ENCODE measurements at regions not wholly inside any gene's neighbourhood (a gene's known extent, or its start where the extent isn't known, plus 50 kb on each side); places are given as distances from the start of the nearest gene placed in this dataset.

- no peak overlapping the region for H3K4me3 ChIP-seq (replicated peaks; ENCODE audit: insufficient read depth, low read length)
- H3K27ac ChIP-seq (replicated peaks), result no peak overlapping the region
- no peak for DNase-seq (ENCODE audit: low read depth in 1 of 2, low spot score in 1 of 2)
- no peak for TF ChIP-seq CTCF (IDR thresholded peaks at IDR 0.05; ENCODE audit: insufficient read depth, low read length)
- TF ChIP-seq REST (IDR thresholded peaks at IDR 0.05; ENCODE audit: insufficient replicate concordance, low read depth), result no peak
- TF ChIP-seq POLR2AphosphoS5 (IDR thresholded peaks at IDR 0.05; ENCODE audit: low read depth), result no peak
- TF ChIP-seq SPI1 (IDR thresholded peaks at IDR 0.05; ENCODE audit: borderline replicate concordance, low read depth), result no peak
- no peak for TF ChIP-seq GABPA (IDR thresholded peaks at IDR 0.05; ENCODE audit: low read depth)
- no peaks in the 10 kb centered on the region for H3K27me3 ChIP-seq (ENCODE audit: insufficient read depth, poor library complexity, severe bottlenecking)
These were observed 709.8 kb upstream of the FANCL start for GRCh38 chr2:58950795-58951462.

- no peak for TF ChIP-seq GABPA (IDR thresholded peaks at IDR 0.05; ENCODE audit: low read depth)
- no peak for TF ChIP-seq REST (IDR thresholded peaks at IDR 0.05; ENCODE audit: insufficient replicate concordance, low read depth)
- no peak for TF ChIP-seq SPI1 (IDR thresholded peaks at IDR 0.05; ENCODE audit: borderline replicate concordance, low read depth)
- no peak for TF ChIP-seq POLR2AphosphoS5 (IDR thresholded peaks at IDR 0.05; ENCODE audit: low read depth)
- no peak for TF ChIP-seq CTCF (IDR thresholded peaks at IDR 0.05; ENCODE audit: insufficient read depth, low read length)
- Histone ChIP-seq H3K4me3 (replicated peaks; ENCODE audit: insufficient read depth, low read length) (no peak overlapping the region), H3K27me3 (ENCODE audit: insufficient read depth, poor library complexity, severe bottlenecking) (no peaks in the 10 kb centered on the region), H3K27ac (replicated peaks) (no peak overlapping the region)
- no peak for DNase-seq (ENCODE audit: low read depth in 1 of 2, low spot score in 1 of 2)
These were observed 698.3 kb upstream of the FANCL start for GRCh38 chr2:58939388-58939787.

GRCh38 chr2:58938988-58939387 is 697.9 kb upstream of the FANCL start:
- Histone ChIP-seq H3K4me3 (replicated peaks; ENCODE audit: insufficient read depth, low read length) (no peak overlapping the region), H3K27me3 (ENCODE audit: insufficient read depth, poor library complexity, severe bottlenecking) (no peaks in the 10 kb centered on the region), H3K27ac (replicated peaks) (no peak overlapping the region)
- no peak for DNase-seq (ENCODE audit: low read depth in 1 of 2, low spot score in 1 of 2)
- TF ChIP-seq SPI1 (IDR thresholded peaks at IDR 0.05; ENCODE audit: borderline replicate concordance, low read depth) (no peak), CTCF (IDR thresholded peaks at IDR 0.05; ENCODE audit: insufficient read depth, low read length) (no peak)

GRCh38 chr2:58932801-58933200 is 691.7 kb upstream of the FANCL start:
- no peak for DNase-seq (ENCODE audit: low read depth in 1 of 2, low spot score in 1 of 2)
- TF ChIP-seq POLR2AphosphoS5 (IDR thresholded peaks at IDR 0.05; ENCODE audit: low read depth) (no peak), REST (IDR thresholded peaks at IDR 0.05; ENCODE audit: insufficient replicate concordance, low read depth) (no peak), SPI1 (IDR thresholded peaks at IDR 0.05; ENCODE audit: borderline replicate concordance, low read depth) (no peak), CTCF (IDR thresholded peaks at IDR 0.05; ENCODE audit: insufficient read depth, low read length) (no peak), GABPA (IDR thresholded peaks at IDR 0.05; ENCODE audit: low read depth) (no peak)
- H3K27me3 ChIP-seq (ENCODE audit: insufficient read depth, poor library complexity, severe bottlenecking), result no peaks in the 10 kb centered on the region
- no peak overlapping the region for H3K27ac ChIP-seq (replicated peaks)
- no peak overlapping the region for H3K4me3 ChIP-seq (replicated peaks; ENCODE audit: insufficient read depth, low read length)

Data from HL-60 (cell line).